ENCODE measurements at regions not wholly inside any gene's neighbourhood (a gene's known extent, or its start where the extent isn't known, plus 50 kb on each side); places are given as distances from the start of the nearest gene placed in this dataset.

GRCh38 chr1:38203441-38203840 is 156.8 kb upstream of the POU3F1 start:
- no peaks in the 10 kb centered on the region for H3K4me1 ChIP-seq (ENCODE audit: control insufficient read depth, extremely low read depth, insufficient read depth, low read length)
- intact Hi-C loops (cut with micrococcal nuclease) (no loop called here), dilution Hi-C loops (cut with MboI; ENCODE audit: extremely low pct_ligation_motif_present, low sequenced_read_pairs) (no loop called here)
- no peak overlapping the region for H2AFZ ChIP-seq (ENCODE audit: low read depth, low read length)
- H3K9me3 ChIP-seq (replicated peaks; ENCODE audit: control insufficient read depth, insufficient read depth, low read length) = no peaks in the 10 kb centered on the region
- H3K9me1 ChIP-seq (replicated peaks; ENCODE audit: control insufficient read depth, extremely low read depth, insufficient read depth, low read length) = no peaks in the 10 kb centered on the region
- H3K9ac ChIP-seq (replicated peaks; ENCODE audit: extremely low read depth, insufficient read depth, low read length) = no peak overlapping the region
- H3K4me3 ChIP-seq (replicated peaks in 1 of 3; ENCODE audit: insufficient read depth in 1 of 3, low read depth in 1 of 3, low read length in 3 of 3) = no peak overlapping the region
- H4K20me1 ChIP-seq (replicated peaks; ENCODE audit: control insufficient read depth, extremely low read depth, insufficient read depth, low read length) = no peaks in the 10 kb centered on the region
- no peaks in the 10 kb centered on the region for H3K36me3 ChIP-seq (ENCODE audit: control insufficient read depth in 2 of 2, extremely low read depth in 1 of 2, insufficient read depth in 2 of 2, low read length in 2 of 2)
- no peaks in the 10 kb centered on the region for H3K27me3 ChIP-seq (ENCODE audit: control insufficient read depth in 2 of 2, insufficient read depth in 2 of 2, low read length in 2 of 2)
- DNase-seq (ENCODE audit: low read depth, low spot score) (no peak), FAIRE-seq (no peak)
- BruUV-seq (replicated peaks) = no TSS peak
- no peak overlapping the region for H3K4me2 ChIP-seq (ENCODE audit: insufficient read depth, low read length)
- CTCF ChIA-PET = no interaction called here
- TF ChIP-seq MAX (IDR thresholded peaks at IDR 0.05; ENCODE audit: insufficient read depth, insufficient read length) (no peak), EZH2 (IDR thresholded peaks at IDR 0.05; ENCODE audit: borderline replicate concordance, low read depth, low read length, severe bottlenecking) (no peak), MYC (IDR thresholded peaks at IDR 0.05; ENCODE audit: low read depth, low read length) (no peak), POLR2AphosphoS5 (IDR thresholded peaks at IDR 0.05; ENCODE audit: insufficient read depth, low read depth, low read length) (no peak)
- POLR2A ChIA-PET = no interaction called here
- H3K27ac ChIP-seq (ENCODE audit: insufficient read depth, low read depth, low read length) = no peak overlapping the region
- H3K79me2 ChIP-seq (ENCODE audit: control insufficient read depth, insufficient read depth, low read length) = no peaks in the 10 kb centered on the region

GRCh38 chr1:38201431-38201830 is 154.8 kb upstream of the POU3F1 start:
- BruUV-seq (replicated peaks) = no TSS peak

More at GRCh38 chr1:38201431-38201830, 154.8 kb upstream of the POU3F1 start:
- Histone ChIP-seq H3K4me1 (ENCODE audit: control insufficient read depth, extremely low read depth, insufficient read depth, low read length) (no peaks in the 10 kb centered on the region), H3K4me2 (ENCODE audit: insufficient read depth, low read length) (no peak overlapping the region), H3K9ac (replicated peaks; ENCODE audit: extremely low read depth, insufficient read depth, low read length) (no peak overlapping the region), H3K79me2 (ENCODE audit: control insufficient read depth, insufficient read depth, low read length) (no peaks in the 10 kb centered on the region), H3K27me3 (ENCODE audit: control insufficient read depth in 2 of 2, insufficient read depth in 2 of 2, low read length in 2 of 2) (no peaks in the 10 kb centered on the region), H3K9me1 (replicated peaks; ENCODE audit: control insufficient read depth, extremely low read depth, insufficient read depth, low read length) (no peaks in the 10 kb centered on the region), H4K20me1 (replicated peaks; ENCODE audit: control insufficient read depth, extremely low read depth, insufficient read depth, low read length) (no peaks in the 10 kb centered on the region), H3K36me3 (ENCODE audit: control insufficient read depth in 2 of 2, extremely low read depth in 1 of 2, insufficient read depth in 2 of 2, low read length in 2 of 2) (no peaks in the 10 kb centered on the region), H2AFZ (ENCODE audit: low read depth, low read length) (no peak overlapping the region), H3K27ac (ENCODE audit: insufficient read depth, low read depth, low read length) (no peak overlapping the region), H3K9me3 (replicated peaks; ENCODE audit: control insufficient read depth, insufficient read depth, low read length) (no peaks in the 10 kb centered on the region), H3K4me3 (replicated peaks in 1 of 3; ENCODE audit: insufficient read depth in 1 of 3, low read depth in 1 of 3, low read length in 3 of 3) (no peak overlapping the region)
- TF ChIP-seq JUN (IDR thresholded peaks at IDR 0.05; ENCODE audit: borderline replicate concordance, insufficient read depth, insufficient read length, low read depth) (no peak), MAX (IDR thresholded peaks at IDR 0.05; ENCODE audit: insufficient read depth, insufficient read length) (no peak), POLR2A (IDR thresholded peaks at IDR 0.05; ENCODE audit: low read depth, low read length) (no peak), FOS (IDR thresholded peaks at IDR 0.05; ENCODE audit: borderline replicate concordance, insufficient read depth, low read length) (no peak)
- intact Hi-C loops (cut with micrococcal nuclease) = no loop called here
- FAIRE-seq (no peak), DNase-seq (ENCODE audit: low read depth, low spot score) (no peak)
- CTCF ChIA-PET = interaction anchor here (0.8 kb wide), 1 partner anchor 22 kb away, joined by 3 read pairs; no protein-coding TSS in a partner anchor
- dilution Hi-C loops (cut with MboI; ENCODE audit: extremely low pct_ligation_motif_present, low sequenced_read_pairs) = no loop called here
- POLR2A ChIA-PET = no interaction called here
